ENCODE measurements at regions not wholly inside any gene's neighbourhood (a gene's known extent, or its start where the extent isn't known, plus 50 kb on each side); places are given as distances from the start of the nearest gene placed in this dataset.
"Not testable (repeated sequence)": the region's sequence is repeated elsewhere in the genome, so short reads cannot be mapped to it uniquely, and the experiment has no call there.

DNA sequence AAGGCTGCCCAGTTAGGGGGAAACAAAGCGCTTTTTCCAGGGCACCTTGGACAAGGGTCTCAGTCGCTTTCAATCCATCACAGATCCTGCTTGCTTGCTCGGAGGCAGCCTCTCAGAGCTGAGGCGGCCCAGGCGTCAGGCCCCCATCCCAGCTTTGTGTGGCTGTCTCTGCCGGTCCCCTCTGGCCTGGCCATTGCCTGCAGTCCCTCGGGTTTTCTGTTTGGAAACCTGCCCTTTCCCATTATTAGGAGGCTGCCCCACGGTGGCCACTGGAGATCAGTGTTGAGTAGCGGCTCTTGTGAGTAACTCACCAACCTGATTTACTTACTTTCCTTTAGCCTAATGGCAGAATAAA, 216.1 kb downstream of the GLRX3 start:
- no peak for DNase-seq

DNA sequence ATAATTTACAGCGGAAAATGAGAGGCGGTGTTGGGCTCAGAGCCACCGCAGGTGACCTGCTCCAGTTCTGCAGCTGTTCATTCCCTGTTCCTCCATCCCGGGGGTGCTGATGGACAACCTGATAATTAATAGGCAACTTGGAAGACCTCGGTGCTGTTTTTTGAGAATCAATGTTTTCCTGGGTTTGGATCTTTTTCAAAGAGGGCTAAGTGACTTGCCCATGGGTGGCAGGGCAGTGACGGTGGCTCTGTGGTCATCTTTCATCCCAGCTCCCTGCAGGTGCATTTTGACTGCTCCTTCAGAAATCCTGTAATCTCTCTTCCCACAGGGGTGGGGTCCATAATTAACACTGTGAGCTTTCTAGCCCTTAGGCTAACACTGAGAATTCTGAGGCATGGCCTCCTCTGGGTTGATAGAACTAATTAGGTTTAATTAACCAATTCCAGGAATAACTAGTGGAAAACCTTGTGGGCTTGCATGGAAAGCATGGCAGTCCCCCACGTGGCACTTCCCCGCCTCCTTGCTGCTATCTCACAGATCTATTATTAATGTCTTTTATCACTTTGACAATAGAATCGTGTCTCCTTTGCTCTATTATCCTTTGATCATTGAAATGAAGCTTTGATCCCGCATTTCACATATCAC, 217.9 kb downstream of the GLRX3 start:
- DNase-seq: no peak

DNA sequence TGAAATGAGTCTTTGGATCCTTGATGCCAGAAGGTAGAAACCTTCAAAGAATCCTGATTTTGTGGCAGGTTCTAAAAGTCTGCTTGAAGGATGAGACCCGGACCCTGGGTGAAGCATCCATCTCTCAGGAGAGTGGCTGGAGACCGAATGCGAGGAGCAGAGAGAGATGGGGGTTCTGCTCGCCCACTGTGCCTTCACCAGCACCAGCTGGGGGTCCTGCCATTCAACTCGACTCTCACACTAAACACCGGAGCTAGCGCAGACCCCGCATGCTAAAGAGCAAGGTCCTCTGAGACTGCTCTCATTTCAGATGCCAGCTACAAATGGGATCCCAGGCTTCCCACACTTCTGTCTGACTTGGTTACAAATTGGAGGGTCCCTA, 218.4 kb downstream of the GLRX3 start:
- no peak for DNase-seq

- DNase-seq: no peak
Measured at GRCh38 chr10:130354976-130355795, 219.0 kb downstream of the GLRX3 start.

DNA sequence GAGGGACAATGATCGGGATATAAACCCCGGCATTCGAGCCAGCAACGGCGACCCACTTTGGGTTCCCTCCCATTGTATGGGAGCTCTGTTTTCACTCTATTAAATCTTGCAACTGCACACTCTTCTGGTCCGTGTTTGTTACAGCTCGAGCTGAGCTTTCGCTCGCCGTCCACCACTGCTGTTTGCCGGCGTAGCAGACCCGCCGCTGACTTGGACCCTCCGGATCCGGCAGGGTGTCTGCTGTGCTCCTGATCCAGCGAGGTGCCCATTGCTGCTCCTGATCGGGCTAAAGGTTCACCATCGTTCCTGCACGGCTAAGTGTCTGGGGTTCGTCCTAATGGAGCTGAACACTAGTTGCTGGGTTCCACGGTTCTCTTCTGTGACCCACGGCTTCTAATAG, 220.2 kb downstream of the GLRX3 start:
- DNase-seq: not testable (repeated sequence)

DNA sequence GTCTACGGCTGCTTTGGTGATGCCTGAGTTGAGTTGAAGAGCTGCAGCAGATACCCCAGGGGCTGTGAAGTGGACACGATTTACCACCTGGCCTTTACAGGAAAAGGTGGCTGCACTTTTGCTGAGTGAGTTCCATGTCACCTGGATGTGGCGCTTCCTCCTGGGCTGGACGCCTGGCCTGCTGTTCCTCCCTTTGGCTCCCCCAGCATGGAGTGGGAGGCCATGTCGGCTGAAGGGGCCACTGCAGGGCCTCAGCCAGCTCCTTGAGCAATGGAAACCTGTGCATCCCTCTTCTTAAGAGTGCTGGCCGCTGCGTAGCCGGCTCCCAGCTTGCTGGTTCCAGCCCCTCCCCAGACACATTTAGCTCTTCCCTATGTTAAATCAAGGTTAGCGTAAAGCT, 221.0 kb downstream of the GLRX3 start:
- DNase-seq: no peak

DNA sequence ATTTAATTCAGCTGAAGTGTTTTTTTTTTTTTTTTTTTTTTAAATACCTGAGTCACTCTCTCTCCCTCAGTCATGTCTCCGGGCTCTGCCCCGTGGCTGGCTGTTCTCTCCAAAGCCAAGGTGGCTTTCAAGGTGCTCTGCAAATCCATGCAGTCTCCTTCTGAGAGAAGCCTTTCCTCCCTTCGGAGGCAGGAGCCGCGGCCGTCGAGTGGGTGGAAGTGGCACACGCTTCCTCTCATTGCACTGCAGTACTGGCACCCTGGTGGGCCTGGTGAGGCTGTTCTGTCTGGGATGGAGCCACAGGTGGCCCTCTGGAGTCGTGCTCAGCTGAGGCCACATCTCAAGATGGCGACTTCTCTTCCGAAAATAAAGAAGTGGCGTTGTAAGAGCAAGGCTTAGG, 221.8 kb downstream of the GLRX3 start:
- no peak for DNase-seq

GRCh38 chr10:130358981-130359650, 222.9 kb downstream of the GLRX3 start:
- no peak for DNase-seq

GRCh38 chr10:130359711-130360110, 223.5 kb downstream of the GLRX3 start:
- no peak for DNase-seq

DNA sequence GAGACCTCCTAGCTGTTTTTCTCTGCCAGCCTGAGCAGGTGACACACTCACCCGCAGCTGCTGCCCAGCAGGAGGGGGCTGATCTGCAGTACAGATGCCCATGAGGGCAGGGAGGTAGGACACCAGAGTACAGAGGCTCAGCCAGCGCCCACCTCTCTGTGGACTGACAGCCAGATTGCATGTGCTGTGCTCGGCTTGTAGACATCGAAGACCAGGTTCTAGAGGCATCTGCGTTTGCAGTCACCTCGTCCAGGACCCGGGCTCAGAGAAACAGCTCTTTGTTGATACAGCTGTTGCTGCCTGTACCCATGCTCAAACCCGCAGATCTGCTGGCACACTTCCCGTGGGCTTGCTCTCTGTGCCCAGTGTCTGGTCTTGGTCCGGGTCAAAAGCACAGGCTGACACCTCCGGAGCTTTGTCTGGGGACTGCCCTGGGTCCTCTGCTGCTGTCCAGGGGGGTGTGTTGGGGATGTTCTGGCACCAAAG, 224.7 kb downstream of the GLRX3 start:
- no peak for DNase-seq

GRCh38 chr10:130361351-130362105, 225.3 kb downstream of the GLRX3 start:
- no peak for DNase-seq

DNA sequence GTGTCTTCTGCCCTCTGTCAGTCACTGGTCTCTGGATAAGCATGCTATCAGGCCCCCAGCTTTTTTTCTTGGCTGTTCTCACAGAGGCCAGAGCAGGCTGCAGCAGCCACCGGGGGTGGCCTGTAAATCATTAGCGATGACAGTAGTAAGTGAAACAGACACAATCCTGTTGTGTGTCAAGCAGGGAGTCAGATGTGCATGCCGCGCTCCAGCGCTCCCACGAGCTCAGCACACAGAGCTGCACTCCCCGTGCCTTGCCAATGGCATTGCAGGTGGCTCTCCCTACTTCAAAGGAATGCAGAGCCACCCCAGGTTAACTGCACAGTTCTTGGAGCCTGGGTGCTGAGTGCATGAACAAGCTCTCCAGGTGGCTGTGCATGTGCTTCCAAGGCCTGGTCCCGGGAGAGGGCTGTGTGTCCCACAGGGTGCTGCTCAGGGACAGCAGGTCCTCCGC, 226.1 kb downstream of the GLRX3 start:
- DNase-seq: no peak

GRCh38 chr10:130363051-130363450, 226.9 kb downstream of the GLRX3 start:
- no peak for DNase-seq

GRCh38 chr10:130363899-130364445, 227.8 kb downstream of the GLRX3 start:
- DNase-seq: no peak

DNA sequence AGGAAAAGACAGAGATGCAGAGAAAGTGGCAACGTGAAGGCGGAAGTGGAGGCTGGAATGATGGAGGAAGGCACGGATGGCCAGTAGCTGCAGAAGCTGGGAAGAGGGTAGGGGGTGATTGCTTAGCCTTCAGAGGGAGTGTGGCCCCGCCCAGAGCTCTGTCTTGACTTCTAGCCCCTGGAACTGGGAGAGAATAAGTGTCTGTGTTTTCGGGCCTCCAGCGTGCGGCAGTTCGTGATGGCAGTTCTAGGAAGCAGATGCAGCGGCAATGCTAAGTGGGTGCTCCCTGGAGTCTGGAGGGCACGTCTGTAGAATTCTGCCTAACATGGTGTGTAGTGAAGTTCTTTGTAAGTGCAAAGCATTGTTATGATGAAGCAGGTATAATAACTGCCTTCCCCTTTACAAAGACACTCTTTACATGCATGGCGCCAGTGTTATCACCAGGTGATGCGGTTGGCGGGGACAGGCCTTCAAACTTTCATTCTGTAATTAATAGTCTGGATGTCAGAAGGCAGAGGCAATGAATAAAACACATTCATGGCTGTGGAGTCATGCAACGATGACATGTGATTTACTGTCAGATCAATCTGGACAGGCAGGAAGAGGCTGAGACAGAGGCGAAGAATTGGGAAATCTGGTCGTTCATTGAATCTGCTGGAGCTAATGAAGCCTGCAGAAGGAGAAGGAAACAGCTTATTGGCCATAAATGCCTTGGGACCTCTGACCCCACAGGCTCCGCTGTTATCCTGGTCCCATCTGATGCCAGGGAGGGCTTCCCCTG, 228.6 kb downstream of the GLRX3 start:
- DNase-seq: no peak

DNA sequence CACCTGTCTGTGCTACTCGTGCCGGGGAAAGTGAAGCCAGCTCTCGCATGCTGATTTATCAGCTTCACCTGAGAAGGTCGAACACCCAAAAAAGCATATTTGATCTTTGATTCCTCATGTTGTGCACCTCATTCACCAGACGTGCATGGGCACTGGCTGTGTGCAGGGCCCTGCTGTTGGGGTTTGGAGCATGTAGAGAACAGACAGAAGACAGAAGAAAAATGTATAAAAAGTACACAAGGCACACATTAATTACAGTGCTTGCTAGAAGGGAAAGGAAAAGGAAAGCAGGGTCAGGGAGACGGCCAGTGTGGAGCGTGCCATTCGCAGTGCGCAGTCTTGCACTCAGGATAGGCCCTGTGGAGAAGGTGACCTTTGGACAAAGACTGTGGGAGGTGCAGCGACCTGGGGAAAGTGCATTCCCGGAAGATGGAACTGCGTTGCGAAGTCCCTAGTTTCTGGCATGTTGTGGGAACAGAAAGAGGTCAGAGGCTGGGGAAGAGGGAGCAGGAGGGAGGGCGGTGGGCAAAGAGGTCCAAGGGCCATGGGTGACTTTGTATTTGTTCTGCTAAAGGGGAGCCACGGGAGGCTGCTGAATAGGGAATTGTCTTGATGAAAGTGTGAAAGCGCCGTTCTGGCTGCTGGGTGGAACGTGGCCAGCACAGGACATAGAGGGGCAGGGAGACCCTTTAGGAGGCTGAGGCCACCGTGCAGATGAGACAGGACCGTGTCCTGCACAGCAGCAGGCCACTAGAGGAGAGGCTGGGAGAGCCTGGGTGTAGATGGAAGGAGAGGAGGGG, 232.8 kb downstream of the GLRX3 start:
- DNase-seq: no peak

DNA sequence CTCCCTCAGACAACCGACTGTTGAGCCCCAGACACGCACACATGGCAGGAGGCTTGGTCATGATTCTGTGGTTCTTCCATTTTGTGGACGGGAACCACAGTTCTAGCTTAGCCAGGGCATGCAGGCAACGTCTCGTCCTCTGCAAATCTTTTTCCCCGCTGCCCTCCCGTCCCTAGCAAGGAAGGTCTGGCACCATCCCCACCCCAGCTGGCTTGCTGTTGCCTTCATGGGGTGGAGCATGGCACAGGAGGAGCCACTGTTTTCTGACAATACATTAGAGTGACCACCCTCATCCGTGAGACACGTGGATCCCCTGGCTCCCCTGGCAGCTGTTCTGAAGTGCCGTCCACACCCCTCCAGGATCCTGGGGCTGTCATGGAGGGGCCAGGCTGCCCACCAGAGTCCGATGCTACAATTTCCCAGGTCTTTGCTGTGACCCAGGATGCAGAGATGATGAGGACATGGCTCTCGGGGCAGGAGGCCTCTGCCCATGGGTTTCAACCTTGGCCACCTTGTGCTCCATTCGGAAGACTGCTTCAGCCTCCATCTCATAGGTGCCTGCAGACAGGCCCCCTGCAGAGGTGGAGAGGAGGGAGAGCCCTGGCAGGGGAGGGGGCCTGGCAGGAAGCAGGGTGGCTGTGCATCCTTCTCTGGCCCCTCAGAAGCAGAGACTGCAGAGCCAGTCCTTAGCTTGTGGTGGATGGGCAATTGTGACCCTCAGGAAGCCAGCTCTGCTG, 233.6 kb downstream of the GLRX3 start:
- no peak for DNase-seq

- no peak for DNase-seq
Measured at GRCh38 chr10:130370721-130371120, 234.5 kb downstream of the GLRX3 start.

GRCh38 chr10:130371156-130371555, 235.0 kb downstream of the GLRX3 start:
- no peak for DNase-seq

DNA sequence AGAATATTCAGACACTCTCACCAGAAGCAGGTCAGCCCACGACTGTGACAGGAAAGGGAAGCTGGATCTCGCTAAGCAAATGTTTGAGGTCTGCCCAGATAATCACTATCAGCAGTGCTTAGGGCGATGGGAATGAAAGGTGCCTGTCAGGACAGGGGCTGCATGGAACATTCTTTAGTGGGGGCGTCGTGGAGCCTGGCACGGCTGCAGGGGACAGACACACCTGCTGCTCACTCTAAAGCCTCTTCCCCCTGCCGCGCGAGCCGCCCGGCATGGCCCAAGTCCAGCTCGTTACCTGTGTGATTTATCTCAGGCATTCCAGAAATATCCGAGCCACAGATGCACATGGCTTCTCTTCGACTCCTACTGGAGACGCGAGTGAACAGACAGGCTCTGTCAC, 235.5 kb downstream of the GLRX3 start:
- DNase-seq: no peak
